MCF 10A (cell line): ENCODE measurements at regions not wholly inside any gene's neighbourhood (a gene's known extent, or its start where the extent isn't known, plus 50 kb on each side); places are given as distances from the start of the nearest gene placed in this dataset.
"Not testable (repeated sequence)": the region's sequence is repeated elsewhere in the genome, so short reads cannot be mapped to it uniquely, and the experiment has no call there.

Experiments used
- BruUV-seq: library from RNA; stranded (reverse); fragments of 400-500 nt; replicated peaks from 2 replicates; lab custom pipeline; 2021; lab: Mats Ljungman, UMichigan
- CTCF ChIA-PET: fragments of 300-600 bp; sonication (Branson Sonifier 250); formaldehyde crosslinking; extraction: SDS; loops from one replicate; lab custom pipeline; 2021; ENCODE audit warnings: antibody characterized with exemption, inconsistent platforms; lab: Yijun Ruan, JAX
- POLR2A ChIA-PET: fragments of 300-600, 350-650 bp; sonication (Branson Sonifier 250); formaldehyde crosslinking; extraction: SDS; loops from one replicate; lab custom pipeline; 2020; ENCODE audit warnings: antibody characterized with exemption, inconsistent platforms; lab: Yijun Ruan, JAX
- DNase-seq: peaks from one replicate; pipeline ENCODE4 v3.0.0-alpha.2; 2018; ENCODE audit not compliant: unreplicated experiment
- H3K27ac Mint-ChIP-seq: one replicate; pipeline ENCODE4 v1.8.0; 2022; ENCODE audit warnings: mild to moderate bottlenecking, low read depth, mixed read lengths; ENCODE audit not compliant: unreplicated experiment
- H3K27me3 Mint-ChIP-seq: one replicate; pipeline ENCODE4 v1.8.0; 2022; ENCODE audit warnings: mixed read lengths; ENCODE audit not compliant: insufficient read depth, unreplicated experiment
- H3K36me3 Mint-ChIP-seq: one replicate; pipeline ENCODE4 v1.8.0; 2022; ENCODE audit warnings: mild to moderate bottlenecking, moderate library complexity, mixed read lengths; ENCODE audit not compliant: insufficient read depth, unreplicated experiment
- H3K4me1 Mint-ChIP-seq: one replicate; pipeline ENCODE4 v1.8.0; 2022; ENCODE audit warnings: mixed read lengths; ENCODE audit not compliant: insufficient read depth, unreplicated experiment
- H3K4me3 Mint-ChIP-seq: one replicate; pipeline ENCODE4 v1.8.0; 2022; ENCODE audit warnings: mild to moderate bottlenecking, moderate library complexity, mixed read lengths; ENCODE audit not compliant: unreplicated experiment
- H3K9me3 Mint-ChIP-seq: one replicate; pipeline ENCODE4 v1.8.0; 2022; ENCODE audit warnings: mixed read lengths; ENCODE audit not compliant: unreplicated experiment
- CTCF ChIP-seq: fragments of 200-600 bp; IDR thresholded peaks from one replicate; pipeline ENCODE4 v1.8.0; 2022; ENCODE audit warnings: antibody characterized with exemption, mild to moderate bottlenecking; ENCODE audit not compliant: unreplicated experiment
- intact Hi-C: fragments of 100-400 bp; cut with micrococcal nuclease; formaldehyde crosslinking; loops from 2 replicates; pipeline ENCODE4 v1.14.1; 2022

- no TSS peak for BruUV-seq
- DNase-seq: no peak
- Mint-ChIP-seq H3K27ac (no peak overlapping the region), H3K4me1 (peaks cover 22% of the 10 kb centered on the region), H3K27me3 (no peaks in the 10 kb centered on the region), H3K4me3 (no peak overlapping the region), H3K36me3 (no peaks in the 10 kb centered on the region), H3K9me3 (peaks cover 14% of the 10 kb centered on the region)
- no peak for TF ChIP-seq CTCF
- POLR2A ChIA-PET: no interaction called here
- CTCF ChIA-PET: no interaction called here
- intact Hi-C loops: no loop called here
Measured at GRCh38 chr2:238525990-238526389, 99.3 kb downstream of the ASB1 start.

- ChIA-PET CTCF (interaction anchor here (2.4 kb wide), 1 partner anchor 14 kb away, joined by 10 read pairs; no protein-coding TSS in a partner anchor), POLR2A (no interaction called here)
- TF ChIP-seq CTCF: no peak
- peak; percentile 29 for DNase-seq
- Mint-ChIP-seq H3K36me3 (no peaks in the 10 kb centered on the region), H3K4me3 (no peak overlapping the region), H3K27ac (no peak overlapping the region), H3K27me3 (no peaks in the 10 kb centered on the region), H3K9me3 (peaks cover 10% of the 10 kb centered on the region), H3K4me1 (peaks cover 22% of the 10 kb centered on the region)
- intact Hi-C loops: no loop called here
- no TSS peak for BruUV-seq
Measured at GRCh38 chr2:238527565-238527964, 100.8 kb downstream of the ASB1 start.

GRCh38 chr2:238528953-238529781, 102.4 kb downstream of the ASB1 start:
- CTCF ChIA-PET: interaction anchor here (0.6 to 2.4 kb wide), 6 partner anchors 15 to 503 kb away, joined by 3 to 10 read pairs (median 3); no protein-coding TSS in a partner anchor
- H3K36me3 Mint-ChIP-seq: no peaks in the 10 kb centered on the region
- peak; percentile 36 for DNase-seq
- BruUV-seq: no TSS peak
- intact Hi-C loops: no loop called here
- no peaks in the 10 kb centered on the region for H3K27me3 Mint-ChIP-seq
- H3K27ac Mint-ChIP-seq: no peak overlapping the region
- peaks cover 22% of the 10 kb centered on the region for H3K4me1 Mint-ChIP-seq
- POLR2A ChIA-PET: no interaction called here
- H3K4me3 Mint-ChIP-seq: no peak overlapping the region
- H3K9me3 Mint-ChIP-seq: peaks cover 7% of the 10 kb centered on the region
- TF ChIP-seq CTCF: no peak

GRCh38 chr2:238531017-238531645, 104.4 kb downstream of the ASB1 start:
- H3K27ac Mint-ChIP-seq, BruUV-seq, POLR2A ChIA-PET, intact Hi-C loops, H3K4me3 Mint-ChIP-seq, H3K36me3 Mint-ChIP-seq, CTCF ChIA-PET, DNase-seq, H3K9me3 Mint-ChIP-seq, H3K27me3 Mint-ChIP-seq: not testable (repeated sequence)
- H3K4me1 Mint-ChIP-seq: peaks cover 18% of the 10 kb centered on the region

GRCh38 chr2:238543732-238544131, 117.0 kb downstream of the ASB1 start:
- H3K36me3 Mint-ChIP-seq, DNase-seq, CTCF ChIA-PET, H3K27me3 Mint-ChIP-seq, H3K4me3 Mint-ChIP-seq, BruUV-seq, intact Hi-C loops, H3K27ac Mint-ChIP-seq, H3K9me3 Mint-ChIP-seq, POLR2A ChIA-PET, H3K4me1 Mint-ChIP-seq: not testable (repeated sequence)
